HG02852 (cell line): ENCODE measurements at regions not wholly inside any gene's neighbourhood (a gene's known extent, or its start where the extent isn't known, plus 50 kb on each side); places are given as distances from the start of the nearest gene placed in this dataset.

Experiments used
- ATAC-seq: cut with Tn5 transposase; IDR thresholded peaks from one replicate; pipeline ENCODE4 v1.9.1; 2021; ENCODE audit warnings: mild to moderate bottlenecking, moderate library complexity; ENCODE audit not compliant: unreplicated experiment

GRCh38 chr2:150020221-150020620 lies 432.6 kb upstream of the MMADHC start:
- no peak for ATAC-seq

GRCh38 chr2:150019063-150019462 lies 431.5 kb upstream of the MMADHC start:
- no peak for ATAC-seq

- no peak for ATAC-seq
Measured at GRCh38 chr2:150012986-150013385, 425.4 kb upstream of the MMADHC start.

GRCh38 chr2:150011161-150011730 lies 423.7 kb upstream of the MMADHC start:
- ATAC-seq: no peak

- no peak for ATAC-seq
Measured at GRCh38 chr2:150008901-150009300, 421.3 kb upstream of the MMADHC start.

GRCh38 chr2:150007815-150008430 lies 420.3 kb upstream of the MMADHC start:
- ATAC-seq: peak; percentile 79

GRCh38 chr2:150006591-150006990 lies 419.0 kb upstream of the MMADHC start:
- no peak for ATAC-seq

- ATAC-seq: no peak
Measured at GRCh38 chr2:150003544-150003943, 416.0 kb upstream of the MMADHC start.

GRCh38 chr2:150001788-150002187 lies 414.2 kb upstream of the MMADHC start:
- ATAC-seq: no peak

- ATAC-seq: no peak
Measured at GRCh38 chr2:149996901-149997300, 409.3 kb upstream of the MMADHC start.

GRCh38 chr2:149994057-149994728 lies 406.6 kb upstream of the MMADHC start:
- ATAC-seq: no peak

- ATAC-seq: no peak
Measured at GRCh38 chr2:149993316-149993715, 405.7 kb upstream of the MMADHC start.

GRCh38 chr2:149991576-149991975 lies 404.0 kb upstream of the MMADHC start:
- ATAC-seq: no peak

GRCh38 chr2:149990965-149991364 lies 403.4 kb upstream of the MMADHC start:
- ATAC-seq: no peak

- no peak for ATAC-seq
Measured at GRCh38 chr2:149989447-149990063, 402.0 kb upstream of the MMADHC start.

- ATAC-seq: no peak
Measured at GRCh38 chr2:149988361-149988760, 400.8 kb upstream of the MMADHC start.

GRCh38 chr2:149986861-149987260 lies 399.3 kb upstream of the MMADHC start:
- no peak for ATAC-seq

- ATAC-seq: no peak
Measured at GRCh38 chr2:149984311-149984710, 396.7 kb upstream of the MMADHC start.

- ATAC-seq: no peak
Measured at GRCh38 chr2:149972066-149972465, 384.5 kb upstream of the MMADHC start.

GRCh38 chr2:149954981-149955600 lies 367.5 kb upstream of the MMADHC start:
- no peak for ATAC-seq

GRCh38 chr2:149953627-149954026 lies 366.1 kb upstream of the MMADHC start:
- no peak for ATAC-seq

GRCh38 chr2:149931486-149931885 lies 343.9 kb upstream of the MMADHC start:
- no peak for ATAC-seq
